Stimulated activated naive CD4-positive, alpha-beta T cell (primary cell): ENCODE measurements at regions not wholly inside any gene's neighbourhood (a gene's known extent, or its start where the extent isn't known, plus 50 kb on each side); places are given as distances from the start of the nearest gene placed in this dataset.

Experiments used
- DNase-seq, 6 experiments: peaks; one replicate each; lab custom pipeline; 2025; lab: John Stamatoyannopoulos, UW

DNA sequence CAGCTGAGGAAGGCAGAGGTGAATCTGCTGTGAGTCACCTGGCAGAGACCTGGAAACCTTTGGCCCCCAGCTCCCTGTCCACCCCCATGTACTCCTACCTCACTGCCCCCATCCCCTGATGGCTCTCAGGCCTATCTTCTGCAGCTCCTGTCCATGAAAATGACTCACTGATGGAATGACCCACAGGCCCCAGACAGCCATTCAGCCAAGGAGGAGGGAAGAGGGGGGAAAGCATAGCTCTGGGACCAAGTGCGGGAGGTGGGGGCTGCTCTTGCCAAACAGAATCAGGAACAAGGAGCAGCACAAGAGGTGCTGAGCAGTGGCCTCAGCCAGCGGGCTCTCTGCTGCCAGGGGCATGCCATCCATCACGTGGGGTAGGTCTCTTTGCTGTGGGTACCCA, 111.4 kb upstream of the C1QTNF9B start:
- no peak for DNase-seq

DNA sequence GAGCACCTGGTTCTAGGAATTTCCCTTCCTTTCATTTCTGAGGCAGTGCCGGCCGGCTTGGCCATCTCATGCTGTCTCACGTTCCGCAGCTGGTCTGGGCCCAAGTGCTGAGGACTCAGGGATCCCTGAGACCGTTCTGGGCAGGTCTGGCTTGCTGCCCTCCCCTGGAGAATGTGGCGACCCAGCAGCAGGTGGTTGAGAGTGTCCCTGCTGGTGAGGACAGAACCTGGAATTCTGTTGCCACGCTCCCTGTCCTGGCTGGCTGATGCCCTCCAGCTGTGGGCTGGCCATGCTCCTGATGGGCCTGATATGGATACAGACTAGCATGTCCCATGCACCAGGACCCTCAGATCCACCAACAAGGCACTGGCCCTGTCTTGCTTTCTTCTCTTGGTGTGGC, 114.0 kb upstream of the C1QTNF9B start:
- no peak for DNase-seq

DNA sequence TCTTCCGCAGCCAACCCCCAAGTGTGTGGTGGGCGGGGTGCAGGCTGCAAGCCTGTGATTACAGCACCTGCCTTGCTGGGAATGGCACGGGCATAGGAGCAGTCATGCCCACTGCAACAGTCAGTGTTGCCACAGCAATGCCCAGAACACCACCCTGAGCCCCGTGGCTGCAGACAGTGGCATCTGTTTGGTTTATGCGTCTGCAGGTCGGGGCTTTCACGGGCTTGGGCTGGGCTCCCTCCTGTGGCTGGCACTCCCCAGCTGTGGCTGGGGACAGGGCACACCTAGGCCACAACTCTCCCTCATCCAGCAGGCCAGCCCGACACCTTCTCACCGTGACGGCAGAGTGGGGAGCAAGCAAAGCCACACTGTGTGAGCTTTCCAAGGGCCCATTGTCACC, 115.3 kb upstream of the C1QTNF9B start:
- DNase-seq, result no peak

DNA sequence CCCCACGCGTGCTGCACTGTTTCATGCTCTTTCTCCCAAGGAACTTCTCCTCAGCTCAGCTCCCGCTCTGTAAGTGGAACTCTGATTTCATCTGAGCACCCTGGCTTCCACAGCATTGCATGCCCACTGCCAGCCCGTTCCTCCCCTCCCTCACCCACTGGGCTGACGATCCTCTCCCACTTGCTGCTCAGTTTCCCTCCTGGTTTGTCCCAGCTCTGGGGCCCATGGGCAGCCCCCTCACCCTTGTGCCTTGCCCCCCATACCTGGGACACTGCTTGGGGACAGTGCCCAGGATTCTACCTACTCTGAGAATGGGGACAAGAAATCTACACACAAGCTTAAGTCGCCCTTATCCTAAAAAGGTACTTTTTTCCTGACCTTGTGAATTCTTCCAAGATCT, 115.9 kb upstream of the C1QTNF9B start:
- DNase-seq, result no peak

DNA sequence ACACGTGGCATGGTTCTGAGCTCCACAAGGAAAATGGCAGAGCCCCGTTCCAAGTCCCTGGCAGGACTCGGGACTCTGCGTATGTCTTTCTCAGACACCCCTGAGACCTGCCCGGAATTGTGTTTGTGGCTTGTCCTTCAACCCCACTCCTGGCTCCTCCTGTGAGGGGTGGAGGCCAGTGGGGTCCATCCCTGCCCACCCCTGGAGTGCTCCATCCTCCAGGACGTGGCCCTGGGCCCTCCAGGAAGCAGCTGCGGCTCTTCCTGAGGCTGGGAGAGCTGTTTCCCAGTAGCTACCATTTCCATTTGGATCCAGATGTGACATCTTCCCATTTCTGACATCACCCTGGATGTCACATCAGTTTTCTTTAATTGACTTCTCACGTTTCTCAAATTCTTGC, 118.7 kb upstream of the C1QTNF9B start:
- no peak for DNase-seq

DNA sequence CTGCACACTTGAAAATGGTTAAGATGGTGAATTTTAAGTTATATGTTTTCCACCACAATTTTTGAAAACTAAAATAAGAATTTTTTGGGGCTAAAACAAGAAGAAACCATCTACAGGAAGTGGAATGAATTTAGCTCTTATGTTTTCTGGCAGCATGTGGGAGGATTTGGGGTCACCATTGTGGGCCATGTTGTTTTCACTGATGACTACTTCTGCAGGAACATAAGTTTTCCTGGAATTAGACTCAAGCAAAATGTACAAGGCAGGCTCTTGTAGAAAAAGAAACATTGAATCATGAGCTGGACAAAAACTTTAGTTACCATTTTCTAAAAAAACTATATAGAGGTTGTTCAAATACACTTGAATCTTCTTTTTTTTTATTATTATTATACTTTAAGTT, 125.3 kb upstream of the C1QTNF9B start:
- no peak for DNase-seq

DNA sequence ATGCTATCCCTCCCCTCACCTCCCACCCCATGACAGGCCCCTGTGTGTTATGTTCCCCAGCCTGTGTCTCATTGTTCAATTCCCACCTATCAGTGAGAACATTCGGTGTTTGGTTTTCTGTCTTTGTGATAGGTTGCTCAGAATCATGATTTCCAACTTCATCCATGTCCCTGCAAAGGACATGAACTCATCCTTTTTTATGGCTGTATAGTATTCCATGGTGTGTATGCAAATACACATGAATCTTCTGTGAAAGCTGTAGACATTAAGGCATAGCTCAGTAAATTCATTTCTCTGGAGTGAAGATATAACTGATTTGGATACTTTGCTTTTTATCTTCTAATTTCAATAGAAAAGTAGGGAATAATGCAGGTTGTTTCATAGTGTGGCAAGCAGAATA, 125.8 kb upstream of the C1QTNF9B start:
- DNase-seq, result no peak

DNA sequence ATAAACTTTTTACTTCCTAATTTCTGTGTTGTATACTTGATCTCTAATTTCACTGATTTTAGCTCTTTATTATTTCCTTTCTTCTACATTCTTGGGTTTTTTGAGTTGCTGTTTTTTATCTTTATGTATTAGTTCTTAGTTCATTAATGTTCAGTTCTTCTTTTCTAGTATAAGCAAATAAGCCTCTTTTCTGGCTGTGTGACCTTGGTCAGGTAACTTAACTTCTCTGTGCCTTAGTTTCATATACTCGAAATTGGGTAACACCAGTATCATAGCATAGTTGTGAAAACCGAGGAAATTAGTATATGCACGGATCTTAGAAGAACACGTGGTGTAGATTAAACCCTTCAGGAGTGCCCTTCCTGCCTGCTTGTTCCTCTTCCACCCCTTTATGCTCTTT, 130.2 kb upstream of the C1QTNF9B start:
- no peak for DNase-seq

DNA sequence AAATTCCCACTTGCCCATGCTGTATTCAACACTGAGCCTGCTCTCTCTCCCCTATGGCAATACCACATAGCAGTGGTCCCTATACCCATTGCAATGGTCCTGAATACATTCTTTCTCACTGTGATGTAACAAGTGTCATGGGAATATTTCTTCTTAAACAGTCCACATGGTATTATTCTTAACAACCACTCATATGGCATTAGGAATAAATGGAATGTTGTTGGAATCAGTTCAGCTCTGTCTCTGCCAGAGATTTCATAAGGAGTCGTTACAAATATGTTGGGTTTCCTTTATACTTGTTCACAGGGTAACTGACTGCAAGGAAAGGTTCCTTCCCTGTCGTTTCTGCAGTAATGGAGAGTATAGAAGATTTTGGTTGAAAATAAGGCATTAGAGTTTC, 128.3 kb upstream of the SPATA13 start:
- DNase-seq, result no peak

DNA sequence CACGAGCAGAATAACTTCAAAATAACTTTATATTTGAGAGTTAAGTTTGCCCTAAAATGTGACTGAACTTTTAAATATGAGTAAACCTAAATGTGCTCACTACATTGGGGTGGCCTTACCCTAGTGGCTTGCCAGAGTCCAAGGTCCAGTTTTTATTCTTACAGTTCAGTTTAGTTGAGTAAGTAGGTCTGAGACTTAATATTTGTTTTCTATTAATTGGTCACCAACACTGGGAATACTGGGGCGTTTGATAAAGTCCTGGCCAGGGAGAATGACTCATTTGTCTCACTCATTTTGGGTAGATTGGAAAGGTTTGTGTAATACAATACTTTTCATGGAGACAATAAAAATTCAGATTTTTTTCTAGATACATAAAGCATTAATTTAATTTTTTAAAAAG, 127.8 kb upstream of the SPATA13 start:
- no peak for DNase-seq

DNA sequence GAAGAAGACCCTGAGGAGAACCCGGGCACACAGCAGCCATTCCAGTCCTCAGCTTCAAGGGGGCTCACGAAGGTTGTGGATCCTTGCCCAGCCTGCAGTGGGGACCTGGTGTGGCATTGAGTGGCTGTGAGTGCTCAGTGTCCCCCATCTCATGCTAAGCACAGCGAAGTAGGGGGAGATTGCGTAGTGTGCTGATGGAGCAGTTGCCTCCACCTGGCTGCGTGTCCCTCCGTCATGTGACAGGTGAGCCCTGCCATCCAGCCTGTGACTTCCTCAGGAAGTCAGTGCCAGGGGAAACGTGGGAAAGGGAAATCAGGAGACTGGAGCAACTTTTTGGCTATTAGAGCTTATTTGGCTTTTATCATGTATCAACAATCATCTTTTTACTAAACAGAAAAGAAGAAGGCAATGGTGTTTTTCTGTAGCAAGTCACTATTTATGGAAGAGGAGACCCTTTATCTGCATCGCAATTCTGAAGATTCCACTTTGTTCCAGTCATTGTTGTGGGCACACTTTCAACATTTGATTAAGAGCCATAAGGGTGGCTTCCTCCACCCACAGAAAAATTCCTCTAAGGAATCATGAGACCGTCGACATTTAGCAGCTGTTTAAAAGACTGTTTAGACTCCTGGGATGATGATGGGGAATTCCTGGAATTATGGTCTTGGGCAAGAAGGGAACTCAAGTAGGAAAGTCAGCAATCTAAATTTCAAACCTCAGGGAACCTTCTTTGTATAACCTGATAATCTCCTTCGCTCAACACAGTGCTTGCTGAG, 126.8 kb upstream of the SPATA13 start:
- DNase-seq, result no peak

DNA sequence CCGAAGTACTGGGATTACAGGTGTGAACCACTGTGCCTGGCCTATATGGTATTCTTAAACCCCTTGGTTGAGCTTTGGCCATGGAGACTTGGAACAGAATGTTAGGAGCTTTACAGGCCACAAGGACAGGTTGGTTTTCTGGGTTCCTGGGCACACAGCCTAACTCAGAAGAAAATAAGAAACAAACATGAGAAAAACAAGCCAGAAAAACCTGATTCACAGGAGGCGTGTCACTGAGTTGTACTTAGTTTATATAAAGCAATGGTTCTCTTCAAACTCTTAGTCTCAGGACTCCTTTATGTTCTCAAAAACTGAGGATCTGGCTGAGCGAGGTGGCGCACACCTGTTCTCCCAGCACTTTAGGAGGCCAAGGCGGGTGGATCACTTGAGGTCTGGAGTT, 125.1 kb upstream of the SPATA13 start:
- no peak for DNase-seq

DNA sequence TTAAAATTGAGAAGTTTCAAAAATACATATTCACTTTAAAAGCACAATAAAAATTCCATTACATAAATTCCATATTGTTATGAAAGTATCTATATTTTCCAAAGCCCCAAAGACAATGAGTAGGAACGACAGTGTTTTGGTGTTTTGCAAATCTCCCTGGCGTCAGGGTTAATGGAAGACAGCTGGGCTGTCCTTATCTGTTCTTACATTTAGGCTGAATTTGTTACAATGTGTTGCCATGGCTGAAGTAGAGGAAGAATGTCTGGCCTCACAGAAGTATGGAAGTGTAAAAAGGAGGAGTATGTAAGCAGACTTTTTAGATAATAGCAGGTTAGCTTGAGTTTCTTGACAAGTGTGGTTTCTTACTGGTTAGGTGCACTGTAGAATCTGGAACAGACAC, 124.4 kb upstream of the SPATA13 start:
- no peak for DNase-seq

DNA sequence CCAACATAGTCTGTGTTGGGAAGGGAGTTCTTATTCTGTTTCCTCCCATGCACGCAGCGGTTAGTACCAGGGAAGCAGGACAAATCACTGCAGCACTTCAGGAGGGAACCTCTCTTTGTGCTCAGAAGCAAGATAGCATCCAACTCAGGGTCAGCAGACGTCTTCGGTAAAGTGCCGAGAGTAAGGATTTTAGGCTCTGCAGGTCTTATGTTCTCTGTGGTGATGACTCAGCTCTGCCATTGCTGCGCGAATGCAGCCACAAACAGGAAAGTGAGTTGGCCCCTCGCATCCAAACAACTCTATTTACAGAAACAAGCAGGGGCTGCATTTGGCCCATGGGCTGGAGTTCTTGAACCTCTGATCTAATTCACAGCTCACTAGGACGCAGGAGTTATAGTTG, 122.1 kb upstream of the SPATA13 start:
- no peak for DNase-seq

DNA sequence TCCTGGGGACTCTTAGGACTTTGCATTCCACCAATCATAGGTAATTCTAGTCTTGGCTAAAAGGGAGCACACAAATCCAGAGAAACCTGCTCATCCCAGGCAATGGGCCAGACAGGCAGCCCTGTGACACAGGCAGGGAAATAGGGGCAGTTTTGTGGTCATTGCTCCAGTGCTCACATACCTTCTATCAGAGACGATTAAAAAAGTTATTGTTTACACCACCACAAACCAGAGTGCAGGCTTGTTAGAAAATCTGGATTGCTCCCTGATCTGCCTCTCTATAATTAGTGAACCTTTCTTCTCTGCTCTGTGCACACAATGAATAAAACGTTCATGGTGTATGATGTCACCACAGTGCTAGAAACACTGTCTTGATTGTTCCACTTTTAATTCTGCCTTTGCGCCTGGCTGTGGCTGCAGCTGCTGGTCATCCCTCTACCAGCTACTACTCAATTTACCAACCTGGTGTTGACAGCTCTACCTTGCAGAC, 121.6 kb upstream of the SPATA13 start:
- no peak for DNase-seq

DNA sequence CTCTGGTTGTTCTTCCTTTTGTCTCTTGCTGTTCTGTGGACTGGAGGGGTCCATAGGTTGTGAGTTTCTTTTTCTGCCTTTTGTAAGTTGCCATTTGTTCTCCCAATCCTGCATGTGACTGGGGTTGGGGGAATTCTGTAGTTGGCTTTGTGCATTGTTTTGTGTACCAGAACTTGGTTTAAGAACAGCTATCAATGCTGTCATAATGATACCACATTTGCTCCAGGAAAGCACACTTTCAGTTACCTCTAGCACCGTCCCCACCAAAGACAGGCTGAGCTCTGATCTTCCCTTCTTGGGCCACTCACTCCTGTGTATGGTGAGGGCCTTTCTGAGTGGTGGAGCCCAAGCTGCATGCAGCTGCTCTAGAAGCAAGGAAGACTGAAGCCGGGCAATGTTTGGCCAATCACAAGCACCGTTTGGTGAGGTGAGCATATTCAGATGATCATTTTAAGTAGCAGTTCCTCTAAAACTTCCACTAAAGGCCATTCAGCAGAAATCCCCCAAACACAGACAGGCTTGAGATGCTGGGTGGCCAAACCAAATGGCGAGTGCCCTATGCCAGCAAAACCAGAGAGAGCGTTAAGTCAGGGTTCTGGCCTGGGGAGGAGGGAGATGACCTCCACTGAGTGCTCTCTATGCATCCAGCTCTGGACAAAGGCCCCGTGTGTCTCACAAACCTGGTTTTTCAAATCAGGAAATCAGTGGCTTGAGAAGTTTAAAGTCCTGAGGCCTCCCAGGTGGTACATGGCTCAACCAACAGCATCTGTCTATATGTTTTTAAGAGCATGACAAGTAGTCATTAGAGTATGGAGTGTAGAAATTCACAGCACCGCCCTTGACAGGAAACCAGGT, 120.7 kb upstream of the SPATA13 start:
- DNase-seq, result no peak

DNA sequence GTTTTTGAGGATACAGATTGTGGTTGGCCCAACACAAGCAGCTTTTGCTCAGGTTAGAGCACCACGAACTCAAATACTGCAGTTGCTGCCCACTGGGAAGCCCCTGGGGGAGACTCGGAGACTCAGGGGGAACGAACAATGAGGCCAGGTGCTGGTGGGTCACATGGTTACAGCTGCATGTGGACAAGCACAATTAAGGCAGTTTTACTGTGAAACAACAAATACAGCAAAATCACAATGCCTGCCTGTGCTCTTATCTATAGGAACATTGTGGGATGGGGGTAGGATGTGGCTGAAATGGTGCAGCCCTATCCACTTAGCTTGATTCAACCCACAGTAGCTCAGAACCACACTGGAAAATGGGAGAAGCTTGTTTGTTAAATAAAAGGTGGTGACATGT, 119.7 kb upstream of the SPATA13 start:
- no peak for DNase-seq

DNA sequence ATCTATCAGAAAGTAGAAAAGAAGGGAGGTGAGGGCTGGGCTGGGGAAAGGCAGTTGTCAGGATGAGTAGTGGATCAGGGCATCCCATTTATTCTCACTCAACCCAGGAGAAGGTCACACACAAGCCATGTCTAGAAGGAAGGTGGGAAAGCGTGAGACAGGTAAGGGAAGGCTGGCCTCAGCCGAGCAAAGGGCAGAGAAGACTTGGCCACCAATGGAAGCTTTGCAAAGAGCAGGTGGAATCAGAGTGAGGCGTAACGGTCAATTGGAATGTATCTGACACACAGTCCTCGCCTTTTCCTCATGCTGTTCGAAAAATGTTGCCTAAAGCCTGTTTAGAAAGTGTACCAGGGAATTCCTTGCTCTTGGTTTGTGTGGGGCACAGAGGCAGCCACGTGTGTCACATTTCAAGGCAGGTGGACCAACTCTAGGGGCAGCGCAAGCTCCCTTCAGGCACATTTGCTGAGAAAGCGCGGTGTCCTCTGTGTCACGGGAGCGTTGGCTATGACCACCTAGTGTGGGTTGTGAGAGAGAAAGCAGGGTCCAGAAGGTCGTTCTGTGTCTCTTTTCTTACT, 118.8 kb upstream of the SPATA13 start:
- DNase-seq, result no peak

DNA sequence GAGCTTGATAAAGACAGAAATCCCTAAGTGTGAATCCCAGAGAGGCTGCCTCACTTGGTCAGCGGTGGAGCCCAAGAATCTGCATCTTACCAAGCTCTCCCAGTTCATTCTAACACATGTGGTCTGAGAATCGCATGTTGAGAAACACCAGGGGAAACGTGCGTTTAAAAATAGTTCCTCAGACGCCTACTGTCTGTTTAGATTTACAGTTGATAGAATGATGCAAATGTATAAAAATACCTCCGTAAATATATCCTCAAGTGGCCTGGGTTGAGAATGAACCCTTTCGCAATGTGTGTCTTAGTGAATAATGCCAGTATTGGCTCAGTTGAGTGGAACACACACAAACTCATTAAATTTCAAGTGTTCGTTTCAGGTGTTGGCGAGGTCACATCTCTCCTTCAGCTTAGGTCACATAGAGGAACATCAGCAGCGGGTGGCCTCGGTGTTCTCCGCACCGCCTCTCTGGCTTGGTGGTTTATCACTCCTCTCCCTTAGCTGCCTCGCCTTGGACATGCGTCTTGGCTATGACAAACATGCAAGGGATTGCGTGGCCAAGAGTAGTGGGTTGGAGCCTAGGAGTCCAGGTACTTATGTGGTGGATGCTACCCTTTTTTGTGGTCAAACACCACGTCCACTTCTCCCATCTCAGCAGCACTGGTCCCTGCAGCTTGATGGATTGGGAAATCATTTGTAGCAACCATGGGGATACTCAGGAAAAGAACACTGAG, 117.6 kb upstream of the SPATA13 start:
- no peak for DNase-seq

DNA sequence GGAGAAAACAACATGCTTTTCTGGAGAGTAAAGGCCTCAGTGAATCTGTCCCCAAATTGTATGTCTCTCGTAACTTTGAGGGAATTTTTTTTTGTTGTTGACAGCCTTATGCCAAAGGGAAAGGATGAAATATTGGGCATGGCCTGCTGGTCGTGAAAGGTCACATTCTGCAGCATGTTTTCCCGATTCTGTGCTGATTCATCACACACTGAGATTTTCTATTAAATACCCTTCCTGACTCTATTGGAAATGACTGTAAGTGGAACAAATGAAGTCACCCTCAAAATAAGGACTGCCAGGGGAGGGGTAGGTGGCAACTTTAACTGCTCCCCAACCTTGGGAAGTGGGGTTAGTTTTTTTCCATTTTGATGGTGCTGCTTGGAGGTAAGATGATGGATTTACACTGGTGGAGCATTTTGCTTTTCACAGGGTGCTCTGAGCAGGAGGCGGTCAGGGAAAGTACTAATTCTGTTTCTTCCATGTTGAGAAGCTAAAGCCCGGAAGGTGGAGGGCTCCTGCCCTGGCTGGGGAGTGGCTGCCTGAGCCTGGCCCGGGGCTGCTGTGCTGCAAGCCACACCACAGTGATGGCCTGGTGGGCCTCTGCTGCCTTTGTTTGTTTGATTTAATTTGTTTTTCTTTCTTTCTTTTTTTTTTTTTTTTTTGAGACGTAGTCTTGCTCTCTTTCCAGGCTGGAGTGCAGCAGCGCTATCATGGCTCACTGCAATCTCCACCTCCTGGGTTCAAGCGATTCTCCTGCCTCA, 116.8 kb upstream of the SPATA13 start:
- DNase-seq, result no peak

DNA sequence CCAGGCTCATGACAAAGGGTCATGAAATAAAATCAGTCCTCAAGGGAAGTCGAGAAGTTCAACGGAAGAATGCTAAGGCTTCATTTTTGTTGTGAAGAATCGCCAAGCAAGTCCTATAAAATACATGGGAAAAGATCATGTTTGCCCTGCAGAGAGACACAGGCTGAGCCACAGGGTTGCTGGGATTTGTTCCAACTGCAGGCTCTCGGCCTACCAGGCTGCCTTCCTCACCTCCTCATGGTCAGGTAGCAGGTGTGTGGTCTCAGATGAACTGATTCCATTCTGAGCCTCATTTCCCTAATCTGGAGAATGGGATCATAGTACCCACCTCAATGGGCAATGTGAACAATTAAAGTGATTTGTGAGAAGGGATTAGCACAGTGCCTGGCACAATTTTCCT, 114.9 kb upstream of the SPATA13 start:
- no peak for DNase-seq

DNA sequence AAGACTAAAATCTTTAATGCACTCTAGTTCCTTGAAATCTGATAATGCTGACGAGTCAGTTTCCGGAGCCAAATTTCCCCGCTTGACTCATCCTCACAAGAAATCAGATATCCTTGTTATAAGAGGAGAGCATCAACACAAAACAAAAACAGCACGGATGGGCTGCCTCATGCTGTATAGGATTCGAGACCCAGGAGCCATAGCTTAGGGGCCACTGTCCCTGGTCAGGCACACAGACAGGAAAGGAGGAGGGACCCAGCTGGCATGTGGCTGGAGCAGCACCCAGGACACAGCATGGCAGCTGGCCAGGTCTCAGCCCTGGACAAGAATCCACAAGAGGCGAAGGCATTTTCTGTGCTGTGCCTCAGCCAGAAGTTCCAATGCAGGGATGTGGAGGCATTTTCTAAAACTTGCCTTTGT, 110.2 kb upstream of the SPATA13 start:
- no peak for DNase-seq
